ENCODE measurements at regions not wholly inside any gene's neighbourhood (a gene's known extent, or its start where the extent isn't known, plus 50 kb on each side); places are given as distances from the start of the nearest gene placed in this dataset.
A peak's percentile ranks its signal among the peaks of the same experiment; 100 is the strongest.

DNA sequence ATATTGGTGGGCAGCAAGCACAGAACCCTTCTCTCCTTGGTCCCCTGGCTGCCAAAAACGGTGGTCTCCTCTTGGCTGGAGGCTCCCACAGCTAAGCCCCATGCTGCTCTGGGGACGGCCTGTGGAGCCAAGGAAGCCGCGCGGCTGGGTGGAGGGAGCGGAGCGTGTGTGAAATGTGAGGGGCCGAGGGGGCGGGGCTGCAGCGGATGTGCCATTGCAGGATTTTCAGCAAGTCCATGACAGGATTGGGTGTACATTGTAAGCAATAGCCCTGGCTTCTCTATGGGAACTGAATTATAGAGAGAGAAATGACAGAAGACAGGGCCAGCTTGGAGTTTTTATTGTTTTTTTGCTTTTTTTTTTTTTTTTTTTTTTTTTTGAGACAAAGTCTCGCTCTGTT lies 336.5 kb downstream of the DIRAS2 start:
- DNase-seq (no peak), ATAC-seq (peak in 1 of 2 donors; percentile 20)
- TF ChIP-seq CTCF (IDR thresholded peaks at IDR 0.05) = no peak
- Histone ChIP-seq H3K36me3 (no peaks in the 10 kb centered on the region), H3K27ac (no peak overlapping the region), H3K4me3 (no peak overlapping the region), H3K9me3 (no peaks in the 10 kb centered on the region), H3K4me1 (no peaks in the 10 kb centered on the region), H3K27me3 (ENCODE audit: low read depth) (no peaks in the 10 kb centered on the region)
- intact Hi-C loops (cut with DNase I) = no loop called here

GRCh38 chr9:90307167-90307833 lies 335.3 kb downstream of the DIRAS2 start:
- ATAC-seq = no peak
- no peak for TF ChIP-seq CTCF (IDR thresholded peaks at IDR 0.05)
- Histone ChIP-seq H3K4me1 (no peaks in the 10 kb centered on the region), H3K27ac (no peak overlapping the region), H3K36me3 (no peaks in the 10 kb centered on the region), H3K4me3 (no peak overlapping the region), H3K9me3 (no peaks in the 10 kb centered on the region), H3K27me3 (ENCODE audit: low read depth) (no peaks in the 10 kb centered on the region)
- DNase-seq = no peak
- intact Hi-C loops (cut with DNase I) = no loop called here

DNA sequence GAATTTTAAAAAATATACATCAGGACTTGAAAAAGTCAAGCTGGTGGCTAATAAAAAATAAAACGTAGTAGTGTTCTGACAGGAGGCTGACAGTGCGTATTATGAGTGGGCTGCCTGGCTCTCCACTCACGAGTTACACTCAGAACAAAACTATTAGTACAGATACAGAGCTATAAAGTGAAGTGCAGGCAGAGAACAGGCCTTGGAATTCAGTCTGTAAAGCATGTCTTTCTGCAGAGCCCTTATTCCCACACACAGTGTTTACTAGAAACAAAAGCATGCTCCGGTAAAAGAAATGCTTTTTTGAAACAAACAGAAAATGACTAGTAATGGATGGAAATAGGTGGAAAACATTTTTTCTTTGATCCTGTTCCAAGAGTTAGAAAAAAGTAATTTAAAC lies 334.7 kb downstream of the DIRAS2 start:
- H3K27ac ChIP-seq = no peak overlapping the region
- TF ChIP-seq CTCF (IDR thresholded peaks at IDR 0.05) = no peak

DNA sequence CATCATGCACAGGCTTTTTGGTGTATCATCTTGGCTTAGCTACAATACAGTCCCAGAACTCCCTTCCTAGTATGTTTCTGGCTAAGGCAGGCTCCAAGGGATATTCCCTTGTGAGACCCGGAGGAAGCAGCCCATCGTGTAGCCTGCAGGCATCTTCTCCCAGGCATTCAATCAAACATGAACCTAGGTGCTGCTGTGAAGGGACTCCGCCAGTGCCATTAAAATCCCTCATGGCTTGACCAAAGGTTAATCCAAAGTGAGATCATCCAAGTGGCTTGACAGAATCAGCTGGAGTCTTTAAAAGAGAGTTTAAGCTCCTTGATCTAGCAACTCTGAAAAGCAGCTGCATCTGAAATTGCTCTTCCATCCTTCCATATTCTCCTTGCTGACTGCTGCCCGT lies 333.9 kb downstream of the DIRAS2 start:
- Histone ChIP-seq H3K9me3 (no peaks in the 10 kb centered on the region), H3K4me1 (no peaks in the 10 kb centered on the region), H3K4me3 (no peak overlapping the region), H3K36me3 (no peaks in the 10 kb centered on the region), H3K27ac (no peak overlapping the region), H3K27me3 (ENCODE audit: low read depth) (no peaks in the 10 kb centered on the region)
- ATAC-seq (no peak), DNase-seq (no peak)
- TF ChIP-seq CTCF (IDR thresholded peaks at IDR 0.05) = no peak
- intact Hi-C loops (cut with DNase I) = no loop called here

More for the DNA sequence above, 334.7 kb downstream of the DIRAS2 start:
- Histone ChIP-seq H3K27me3 (ENCODE audit: low read depth) (no peaks in the 10 kb centered on the region), H3K4me1 (no peaks in the 10 kb centered on the region), H3K36me3 (no peaks in the 10 kb centered on the region), H3K4me3 (no peak overlapping the region), H3K9me3 (no peaks in the 10 kb centered on the region)
- intact Hi-C loops (cut with DNase I) = no loop called here
- no peak for DNase-seq
- no peak for ATAC-seq

- no peaks in the 10 kb centered on the region for H3K9me3 ChIP-seq
- no peak overlapping the region for H3K4me3 ChIP-seq
- intact Hi-C loops (cut with DNase I) = no loop called here
- DNase-seq = no peak
- no peaks in the 10 kb centered on the region for H3K27me3 ChIP-seq (ENCODE audit: low read depth)
- H3K4me1 ChIP-seq = no peaks in the 10 kb centered on the region
- ATAC-seq = no peak
- TF ChIP-seq CTCF (IDR thresholded peaks at IDR 0.05) = no peak
- H3K27ac ChIP-seq = no peak overlapping the region
- H3K36me3 ChIP-seq = no peaks in the 10 kb centered on the region
Observed at GRCh38 chr9:90309809-90310520, 332.7 kb downstream of the DIRAS2 start.

All from lower lobe of right lung (tissue), 2 donors.